ENCODE measurements at regions not wholly inside any gene's neighbourhood (a gene's known extent, or its start where the extent isn't known, plus 50 kb on each side); places are given as distances from the start of the nearest gene placed in this dataset.

DNA sequence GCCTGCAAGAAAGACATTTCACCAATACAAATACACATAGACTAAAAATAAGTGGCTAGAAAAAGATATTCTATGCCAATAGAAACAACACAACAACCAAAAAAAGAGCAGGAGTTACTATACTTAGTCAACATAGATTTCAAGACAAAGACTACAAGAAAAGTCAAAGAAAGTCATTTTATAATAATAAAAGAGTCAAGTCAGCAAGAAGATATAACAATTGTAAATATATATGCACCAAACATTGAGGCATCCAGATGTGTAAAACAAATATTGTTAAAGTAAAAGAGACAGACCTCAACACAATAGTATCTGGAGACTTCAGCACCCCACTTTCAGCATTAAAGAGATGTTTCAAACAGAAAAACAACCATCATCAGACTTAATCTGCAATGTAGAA, 104.6 kb downstream of the AMY1C start:
- DNase-seq (ENCODE audit: insufficient read length, low spot score) (no peak), FAIRE-seq (no peak)

DNA sequence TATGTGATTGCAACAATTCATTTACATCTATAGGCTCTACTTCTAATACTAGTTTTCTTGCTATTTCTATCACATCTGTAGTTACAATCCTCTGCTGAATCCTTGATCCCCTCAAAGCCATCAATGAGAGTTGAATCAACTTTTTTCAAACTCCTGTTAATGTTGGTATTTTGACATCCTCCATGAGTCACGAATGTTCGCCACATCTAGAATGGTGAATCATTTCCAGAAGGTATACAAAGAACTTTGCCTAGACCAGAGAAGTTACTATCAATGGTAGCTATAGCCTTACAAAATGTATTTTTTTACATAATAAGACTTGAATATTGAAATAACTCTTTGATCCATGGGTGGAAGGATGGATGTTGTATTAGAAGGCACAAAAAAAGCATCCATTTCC, 110.0 kb downstream of the AMY1C start:
- FAIRE-seq: no peak

DNA sequence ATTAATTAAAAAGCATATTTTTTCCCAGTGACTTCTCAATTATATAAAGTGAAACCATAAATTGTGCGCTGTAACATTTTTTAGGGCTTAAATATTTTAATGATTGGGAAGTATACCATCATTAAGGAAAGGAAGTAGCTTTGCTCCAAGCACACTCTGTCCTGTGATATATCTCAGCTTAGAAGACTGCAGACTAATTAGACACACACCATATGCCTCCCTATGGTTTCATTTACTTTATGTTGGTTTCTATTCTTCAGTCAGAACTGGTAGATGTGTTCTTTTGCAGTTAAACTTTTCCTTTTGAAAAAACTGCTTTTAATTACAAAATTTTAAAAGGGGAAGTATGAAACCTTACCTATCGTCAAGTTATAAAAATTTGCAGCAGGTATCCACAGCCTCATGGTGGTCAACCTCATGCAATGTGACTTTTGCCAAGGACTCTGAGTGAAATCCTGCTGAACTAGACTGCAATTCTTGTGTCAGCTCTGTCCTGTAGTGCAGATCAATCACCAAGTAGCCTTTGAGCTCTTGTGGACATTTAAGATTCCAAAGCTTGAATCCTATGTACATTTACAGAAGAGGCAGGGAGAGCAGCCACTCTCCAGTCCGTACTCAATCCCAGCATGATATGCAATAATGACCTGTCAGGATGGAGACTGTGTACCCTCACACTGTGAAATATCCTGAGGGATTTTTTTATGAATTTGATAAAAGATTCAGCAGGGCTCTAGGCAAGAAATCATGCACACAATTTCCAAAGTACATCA, 149.1 kb downstream of the AMY1C start:
- FAIRE-seq (no peak), DNase-seq (ENCODE audit: insufficient read length, low spot score) (no peak)

More for the DNA sequence above, 110.0 kb downstream of the AMY1C start:
- no peak for DNase-seq (ENCODE audit: insufficient read length, low spot score)

DNA sequence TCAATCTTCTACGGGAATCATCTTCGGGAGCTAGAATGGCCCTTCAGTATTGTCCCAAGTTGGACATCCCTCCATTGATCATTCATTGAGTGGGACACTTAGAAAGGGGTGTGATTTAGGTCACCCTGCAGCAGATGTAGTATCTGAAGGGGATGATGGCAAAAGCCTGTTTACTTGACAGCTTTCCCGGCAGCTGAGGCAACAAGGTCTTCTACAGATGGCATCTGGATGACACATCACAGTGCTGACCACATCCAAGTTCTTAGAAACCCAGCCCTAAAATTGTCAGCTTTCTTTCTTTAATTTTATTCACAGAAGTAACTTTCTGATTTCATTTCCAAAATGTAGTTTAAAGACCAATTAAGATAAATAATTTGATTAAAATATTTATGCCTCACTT, 150.3 kb downstream of the AMY1C start:
- DNase-seq (ENCODE audit: insufficient read length, low spot score): no peak
- no peak for FAIRE-seq

DNA sequence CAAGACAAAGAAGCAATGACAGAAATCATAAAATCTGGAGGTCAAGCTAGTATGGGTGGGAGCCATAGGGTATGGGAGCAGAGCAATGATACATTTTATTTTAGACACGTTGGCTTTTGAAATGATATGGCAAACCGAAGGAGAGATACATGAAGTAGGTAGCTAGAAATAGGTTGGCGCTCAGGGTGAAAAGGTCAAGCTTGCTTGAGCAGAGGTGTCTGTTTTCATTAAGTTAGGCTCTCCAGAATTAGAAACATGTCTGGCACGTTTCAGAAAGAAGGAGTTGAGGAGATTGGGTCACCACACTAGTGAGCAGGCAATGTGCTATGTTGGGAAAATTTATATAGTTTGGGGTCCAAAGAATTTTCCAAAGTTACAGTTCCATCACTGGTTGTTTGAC, 151.4 kb downstream of the AMY1C start:
- FAIRE-seq: no peak

DNA sequence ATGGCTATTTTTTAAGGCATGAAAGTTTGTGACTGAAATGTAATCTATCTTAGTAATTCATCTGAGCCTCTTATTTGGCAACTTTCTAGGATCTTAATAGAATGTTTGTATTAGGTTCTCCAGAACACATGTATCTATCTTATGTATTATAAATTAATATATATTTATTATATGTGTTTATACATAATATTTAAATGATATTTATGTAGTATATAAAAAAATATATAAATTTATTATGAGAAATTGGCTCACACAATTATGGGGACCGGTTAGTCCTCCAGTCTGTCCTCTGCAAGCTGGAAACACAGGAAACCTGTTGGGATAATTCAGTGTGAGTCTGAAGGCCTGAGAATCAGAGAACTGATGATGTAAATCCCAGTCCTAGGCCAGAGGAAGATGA, 155.7 kb downstream of the AMY1C start:
- FAIRE-seq (no peak), DNase-seq (ENCODE audit: insufficient read length, low spot score) (no peak)

More for the DNA sequence above, 151.4 kb downstream of the AMY1C start:
- DNase-seq (ENCODE audit: insufficient read length, low spot score): no peak

DNA sequence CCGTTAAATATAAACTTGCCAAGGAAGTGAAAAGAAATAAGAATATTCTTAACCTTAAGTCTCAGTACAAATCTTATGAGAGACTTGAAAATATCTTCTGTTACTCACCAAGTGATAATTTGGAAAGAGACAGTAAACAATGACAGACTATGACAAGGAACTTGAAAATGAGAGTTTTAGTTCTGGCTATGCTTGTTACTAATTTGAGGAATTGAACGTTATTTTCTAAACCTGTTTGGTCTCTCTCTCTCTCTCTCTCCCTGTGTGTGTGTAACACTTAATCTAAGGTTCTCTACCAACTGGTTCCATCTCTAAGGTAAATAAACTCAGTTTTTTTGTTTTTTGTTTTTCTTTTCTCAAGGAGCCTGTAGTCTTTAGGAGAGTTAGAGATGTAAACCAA, 161.8 kb downstream of the AMY1C start:
- DNase-seq (ENCODE audit: insufficient read length, low spot score) (no peak), FAIRE-seq (no peak)

DNA sequence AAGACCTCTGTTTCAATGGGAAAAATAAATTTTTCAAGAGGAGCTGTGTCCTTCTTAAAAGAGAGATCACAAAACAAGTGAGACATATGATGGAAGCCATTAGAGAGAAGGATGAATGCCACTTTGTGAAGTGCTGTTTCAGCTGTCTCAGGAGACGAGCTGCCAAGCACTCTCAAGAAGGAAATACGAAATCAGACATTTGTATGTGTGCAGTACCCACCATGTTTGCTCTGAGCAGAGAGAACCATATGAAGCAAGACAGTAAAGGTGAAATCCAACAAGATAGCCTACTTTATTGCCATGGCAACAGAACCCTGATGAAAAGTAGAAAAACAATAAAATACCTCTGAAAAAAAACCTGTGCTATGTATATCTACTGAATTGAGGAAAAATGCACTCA, 168.1 kb downstream of the AMY1C start:
- no peak for DNase-seq (ENCODE audit: insufficient read length, low spot score)

DNA sequence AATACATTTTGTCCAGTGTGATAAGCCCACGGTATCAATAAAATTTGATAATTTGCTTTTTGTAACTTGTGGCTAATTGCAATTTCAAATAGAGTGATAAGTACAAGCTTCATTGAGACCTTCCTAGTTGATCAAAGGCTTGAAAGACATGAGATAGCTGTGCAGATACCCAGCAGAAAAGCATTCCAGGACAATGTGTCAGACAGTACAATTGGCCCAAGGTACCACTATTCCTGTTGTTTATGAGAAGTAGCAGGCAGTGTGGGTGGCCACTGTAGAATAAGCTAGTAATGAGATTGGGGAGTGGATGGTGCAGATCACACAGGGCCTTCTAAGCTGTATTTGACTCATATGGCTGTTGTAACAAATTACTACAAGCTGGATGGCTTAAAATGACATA, 182.2 kb downstream of the AMY1C start:
- no peak for DNase-seq (ENCODE audit: insufficient read length, low spot score)
- FAIRE-seq: no peak

More for the DNA sequence above, 168.1 kb downstream of the AMY1C start:
- no peak for FAIRE-seq

DNA sequence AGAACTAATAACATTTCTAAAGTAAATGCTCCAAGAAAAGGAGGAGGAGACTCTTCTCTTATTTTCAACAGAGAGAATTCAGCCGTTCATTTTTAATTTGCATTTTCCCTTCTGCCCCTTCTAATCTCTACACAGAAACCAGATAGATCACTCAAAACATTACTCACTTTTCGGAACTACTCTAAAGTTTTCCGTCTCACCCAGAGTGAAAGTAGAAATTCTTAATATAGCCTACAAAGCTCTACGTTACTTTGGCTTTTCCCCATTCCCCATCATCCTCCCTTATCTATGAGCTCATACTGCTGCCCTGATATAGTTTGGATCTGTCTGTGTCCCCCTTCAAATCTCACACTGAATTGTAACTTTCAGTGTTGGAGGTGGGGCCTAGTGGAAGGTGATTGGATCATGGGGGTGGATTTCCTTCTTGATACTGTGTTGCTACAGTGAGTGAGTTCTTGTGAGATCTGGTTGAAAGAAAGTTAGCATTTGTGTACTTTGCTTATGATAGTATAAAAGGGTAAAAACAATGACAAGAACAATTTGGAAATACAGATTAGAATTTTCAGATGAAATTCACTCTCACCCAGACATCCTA, 188.2 kb downstream of the AMY1C start:
- DNase-seq (ENCODE audit: insufficient read length, low spot score) (no peak), FAIRE-seq (no peak)

DNA sequence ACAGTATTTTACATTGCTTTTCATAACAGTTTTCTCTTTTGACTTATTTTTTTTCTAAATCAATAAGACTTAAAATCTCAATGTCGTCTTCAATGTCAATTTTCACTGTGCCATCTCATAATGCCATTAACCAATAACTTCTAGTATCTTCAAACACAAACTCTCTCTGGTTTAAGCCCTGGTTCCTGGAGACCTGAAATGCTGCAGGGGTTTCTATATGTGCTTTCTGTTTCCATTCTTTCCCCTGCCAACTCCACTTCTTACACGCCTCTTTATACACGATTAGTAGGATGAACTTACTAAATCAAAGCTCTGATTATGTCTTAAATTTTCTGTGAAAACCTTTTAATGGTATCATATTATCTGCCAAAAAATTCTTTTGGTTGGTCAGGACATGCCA, 191.4 kb downstream of the AMY1C start:
- no peak for DNase-seq (ENCODE audit: insufficient read length, low spot score)
- FAIRE-seq: no peak

DNA sequence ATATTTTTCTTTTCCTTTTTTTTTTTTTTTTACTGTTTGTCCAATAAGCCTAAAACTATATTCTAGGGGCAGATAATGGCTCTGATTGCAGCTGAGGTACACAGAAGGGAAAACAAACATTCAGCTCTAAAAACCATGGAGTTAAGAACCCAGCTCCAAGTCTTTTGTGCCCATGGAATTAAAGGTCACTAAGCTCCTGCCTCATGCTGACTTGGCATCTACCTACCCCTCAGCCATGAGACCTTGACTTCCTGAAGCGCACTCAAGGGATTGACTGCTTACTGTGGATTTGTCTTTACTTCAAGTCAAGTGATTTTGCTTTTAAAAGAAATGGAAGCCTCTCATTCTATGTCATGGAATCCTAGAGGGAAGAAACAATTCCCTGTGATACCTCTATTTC, 192.3 kb downstream of the AMY1C start:
- DNase-seq (ENCODE audit: insufficient read length, low spot score) (no peak), FAIRE-seq (no peak)

DNA sequence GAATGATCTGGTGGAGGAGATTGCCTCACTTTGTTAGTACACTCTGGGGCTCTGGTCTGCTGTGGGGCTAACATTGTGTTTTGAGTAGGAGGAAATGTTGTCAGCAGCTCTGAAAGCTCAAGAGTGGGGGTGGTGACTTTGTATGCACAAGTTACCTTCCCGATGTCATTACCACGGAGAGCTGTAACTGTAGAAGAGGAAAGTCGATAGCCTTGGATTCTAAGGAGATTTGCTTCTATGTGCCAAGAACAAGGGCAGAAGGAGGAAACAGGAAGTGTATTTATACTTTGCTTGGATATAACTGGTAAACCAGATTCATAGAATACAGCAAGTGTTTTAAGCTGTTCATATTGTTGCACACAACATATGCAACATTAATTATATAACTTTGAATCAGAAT, 196.1 kb downstream of the AMY1C start:
- DNase-seq (ENCODE audit: insufficient read length, low spot score): no peak
- no peak for FAIRE-seq

DNA sequence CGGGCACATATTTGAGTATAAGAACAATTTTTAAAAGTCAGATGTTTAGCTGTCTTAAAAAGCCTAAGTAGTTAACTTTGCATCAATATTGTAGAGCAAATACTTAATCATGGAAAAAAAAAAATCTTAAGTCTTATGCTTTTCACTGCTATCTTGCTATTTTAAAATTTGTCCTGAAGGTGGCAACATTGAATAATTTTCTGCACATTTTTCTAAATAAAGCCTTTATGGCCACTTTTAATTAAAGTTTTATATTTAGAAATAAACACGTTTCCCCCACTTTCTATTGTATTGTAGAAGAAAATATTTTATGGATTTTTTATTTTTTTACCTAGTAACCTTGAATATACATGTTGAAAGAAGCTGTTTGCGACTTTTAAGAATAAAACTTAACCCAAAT, 198.8 kb downstream of the AMY1C start:
- no peak for DNase-seq (ENCODE audit: insufficient read length, low spot score)
- FAIRE-seq: no peak

DNA sequence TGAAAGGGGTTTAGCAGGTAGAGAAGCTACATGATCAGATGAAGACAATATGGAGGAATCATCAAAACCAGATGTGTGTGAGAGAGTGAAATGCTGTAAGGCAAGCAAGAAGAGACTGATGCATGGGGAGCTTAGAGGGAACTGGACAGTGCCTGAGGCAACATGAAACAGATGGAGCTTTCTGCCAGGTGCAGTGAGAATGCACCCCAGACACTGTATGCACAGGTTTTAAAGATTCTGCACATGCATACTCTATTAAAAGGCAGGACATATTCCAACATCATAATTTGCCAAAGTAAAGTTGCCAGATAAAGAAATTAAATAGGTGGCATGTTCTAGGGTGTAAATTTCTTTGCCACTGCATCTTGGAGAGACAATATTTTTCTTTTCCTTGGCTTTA, 200.1 kb downstream of the AMY1C start:
- DNase-seq (ENCODE audit: insufficient read length, low spot score): no peak
- no peak for FAIRE-seq

DNA sequence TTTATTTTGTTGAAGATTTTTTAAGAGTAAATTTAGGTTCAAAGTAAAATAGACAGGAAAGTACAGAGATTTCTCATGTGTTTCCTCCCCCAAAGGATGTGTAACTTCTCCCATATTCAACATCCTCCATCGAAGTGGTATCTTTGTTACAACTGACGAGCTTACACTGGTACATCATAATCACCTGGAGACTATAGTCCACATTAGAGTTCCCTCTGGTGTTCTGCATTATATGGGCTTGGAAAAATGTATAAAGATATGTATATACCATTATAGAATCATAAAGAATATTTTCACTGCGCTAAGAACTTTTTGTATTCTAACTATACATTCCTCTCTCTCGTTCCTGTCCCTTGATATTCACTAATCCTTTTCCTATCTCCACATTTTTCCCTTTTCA, 203.7 kb downstream of the AMY1C start:
- FAIRE-seq (no peak), DNase-seq (ENCODE audit: insufficient read length, low spot score) (no peak)

DNA sequence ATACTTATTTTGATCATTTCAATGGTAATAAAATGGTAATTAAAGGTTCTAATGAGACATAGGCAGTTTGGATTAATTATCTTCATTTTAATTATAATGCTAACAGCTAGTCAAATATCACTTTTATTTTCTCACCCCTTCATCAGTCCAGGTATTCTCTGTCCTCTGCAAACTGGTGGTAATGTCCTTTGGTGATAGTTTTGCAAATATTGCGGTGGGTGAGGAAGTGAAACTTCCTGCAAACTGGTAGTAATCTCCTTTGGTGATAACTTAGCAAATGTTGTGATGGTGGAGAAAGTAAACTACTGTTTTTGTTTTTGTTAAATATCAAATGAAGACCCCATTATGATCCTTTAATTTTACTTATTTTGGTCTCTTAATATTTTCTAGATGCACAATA, 209.0 kb downstream of the AMY1C start:
- FAIRE-seq: no peak

DNA sequence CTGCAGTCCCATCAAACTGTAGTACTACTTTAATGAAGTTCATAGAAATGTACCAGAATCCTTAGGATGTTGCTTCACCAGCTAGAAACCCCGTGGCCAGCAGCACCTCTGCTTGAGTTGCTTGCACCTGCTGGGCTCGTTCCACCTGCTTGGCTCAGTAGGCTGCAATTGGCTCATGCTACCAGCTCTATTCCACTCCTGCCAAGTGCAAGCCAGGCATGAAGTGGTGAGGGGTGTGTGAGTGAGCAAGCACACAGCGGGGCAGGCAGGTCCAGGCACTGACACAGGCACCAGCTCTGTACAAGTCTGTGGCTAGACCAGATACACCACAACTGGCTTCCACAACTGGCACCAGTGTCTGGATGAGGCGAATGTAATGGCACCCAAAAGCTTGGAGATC, 209.9 kb downstream of the AMY1C start:
- DNase-seq (ENCODE audit: insufficient read length, low spot score) (no peak), FAIRE-seq (no peak)

More for the DNA sequence above, 209.0 kb downstream of the AMY1C start:
- DNase-seq (ENCODE audit: insufficient read length, low spot score): no peak

DNA sequence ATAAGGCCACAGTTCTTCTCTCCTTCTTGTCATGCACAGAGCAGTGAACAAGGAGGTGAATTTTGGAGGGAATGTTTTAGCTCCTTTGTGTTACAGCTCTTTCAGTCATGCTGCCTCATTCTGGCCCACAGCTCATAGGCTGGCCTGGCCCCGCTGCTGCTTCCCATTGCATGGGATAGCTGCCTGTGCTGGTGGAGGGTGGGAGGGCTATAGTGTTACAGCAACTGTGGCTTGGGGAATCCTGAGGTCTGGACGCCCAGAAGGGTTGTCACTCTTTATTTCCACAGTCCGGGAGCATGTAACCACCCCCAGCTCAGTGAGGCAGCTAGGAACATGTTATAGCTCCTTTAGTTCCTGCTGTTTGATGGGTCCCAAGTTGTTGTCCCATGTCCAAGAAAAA, 210.3 kb downstream of the AMY1C start:
- FAIRE-seq: no peak
- DNase-seq (ENCODE audit: insufficient read length, low spot score): no peak

DNA sequence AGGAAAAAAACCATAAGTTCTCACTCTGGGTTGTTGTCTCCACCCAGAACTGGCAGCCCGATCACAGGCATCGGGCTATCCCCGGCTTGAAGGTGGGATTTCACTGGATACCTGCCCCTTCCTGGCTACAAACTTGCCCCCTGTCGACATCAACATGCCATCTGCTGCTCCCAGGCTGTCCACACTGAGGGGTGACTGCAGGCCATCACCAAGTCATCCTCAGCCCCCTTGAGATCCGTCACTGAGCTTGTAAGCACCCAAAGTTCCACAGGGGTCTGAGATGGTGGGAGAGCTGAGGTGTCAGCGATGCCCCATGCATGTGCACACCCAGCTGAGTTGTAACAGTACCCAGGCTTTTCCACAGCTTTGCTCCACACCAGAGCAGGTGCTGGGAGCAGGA, 211.0 kb downstream of the AMY1C start:
- DNase-seq (ENCODE audit: insufficient read length, low spot score) (no peak), FAIRE-seq (no peak)

DNA sequence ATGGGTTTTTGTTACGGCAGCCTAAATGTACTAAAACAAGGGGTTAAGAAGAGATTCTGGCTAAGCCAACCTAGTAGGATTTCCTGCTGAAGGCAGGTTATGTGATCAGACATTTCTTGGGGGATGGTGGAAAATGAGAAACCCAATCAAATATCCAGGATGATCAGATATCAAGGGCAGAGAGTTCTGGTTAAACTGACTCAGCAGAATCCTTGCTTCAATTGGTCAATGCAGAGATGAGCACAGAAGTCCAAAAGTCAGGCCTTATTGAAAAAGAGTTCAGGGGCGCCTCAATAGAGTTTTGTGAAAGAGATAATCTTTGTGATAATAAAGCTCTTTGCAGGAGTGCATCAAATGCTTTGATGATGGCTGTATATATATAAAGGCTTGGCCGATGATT, 237.1 kb downstream of the AMY1C start:
- no peak for FAIRE-seq

DNA sequence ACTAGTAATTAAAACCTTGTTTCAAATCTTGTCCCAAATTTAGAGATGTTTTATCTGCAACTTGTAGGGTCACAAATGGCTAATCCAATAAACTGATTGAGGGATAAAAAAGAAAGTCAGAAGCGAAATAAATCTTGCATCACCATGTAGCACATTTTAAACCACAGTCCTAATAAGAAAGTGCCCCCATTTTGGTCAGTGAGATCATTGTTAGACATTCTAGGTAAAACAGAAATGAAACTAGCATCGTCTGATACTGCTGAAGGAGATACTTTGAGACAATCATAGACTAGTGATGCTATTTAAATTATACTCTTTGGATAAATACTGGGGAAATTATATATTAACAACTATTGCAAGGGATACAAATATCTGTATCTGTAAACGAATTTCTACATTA, 247.9 kb downstream of the AMY1C start:
- DNase-seq (ENCODE audit: insufficient read length, low spot score) (no peak), FAIRE-seq (no peak)

More for the DNA sequence above, 237.1 kb downstream of the AMY1C start:
- DNase-seq (ENCODE audit: insufficient read length, low spot score): no peak
